Prostate gland (tissue), 2 donors: ENCODE measurements at regions not wholly inside any gene's neighbourhood (a gene's known extent, or its start where the extent isn't known, plus 50 kb on each side); places are given as distances from the start of the nearest gene placed in this dataset.

Experiments
- DNase-seq: peaks from one replicate; pipeline ENCODE4 v3.0.0-alpha.2; 2019; ENCODE audit warnings: low spot score
- H3K27ac ChIP-seq, 2 donors: fragments of 200-600 bp; sonication (generic); 2 replicates each; pipeline ENCODE4 v1.5.1; 2017 to 2019
- H3K27me3 ChIP-seq: fragments of 200-600 bp; sonication (generic); replicated peaks from 2 replicates; pipeline ENCODE4 v1.5.1; 2019; ENCODE audit not compliant: insufficient read depth
- H3K36me3 ChIP-seq, 2 donors: fragments of 200-600 bp; sonication (generic); 1 replicate in 1 of 2; 2 replicates in 1 of 2; pipeline versions ENCODE4 v1.5.1 to v1.8.1; 2017 to 2019
- H3K4me1 ChIP-seq: fragments of 200-600 bp; sonication (generic); replicated peaks from 2 replicates; pipeline ENCODE4 v1.5.1; 2019
- H3K4me3 ChIP-seq, 2 donors: fragments of 200-600 bp; sonication (generic); 2 replicates each; pipeline ENCODE4 v1.5.1; 2017 to 2019
- H3K9me3 ChIP-seq: fragments of 200-600 bp; sonication (generic); 2 replicates; pipeline ENCODE4 v1.5.1; 2017
- POLR2A ChIP-seq: fragments of 450-650 bp; IDR thresholded peaks from one replicate; pipeline ENCODE4 v1.6.1; 2016; ENCODE audit warnings: antibody characterized with exemption, mild to moderate bottlenecking
- POLR2AphosphoS5 ChIP-seq: sonication (generic); formaldehyde crosslinking; IDR thresholded peaks from one replicate; pipeline ENCODE4 v1.6.1; 2017; ENCODE audit warnings: antibody characterized with exemption
- WGBS: methylation state at CpG from one replicate; pipeline ENCODE4 v1.1.5; 2018; 5-methylcytosine and 5-hydroxymethylcytosine counted together
- intact Hi-C: fragments of 100-400 bp; cut with DNase I; formaldehyde crosslinking; loops from one replicate; pipeline ENCODE4 v1.14.2; 2022
- TF ChIP-seq, protein P1 (sequence below), 4 experiments: fragments of 200-600 bp in 2 of 4; fragments of 450-650 bp in 2 of 4; sonication (generic) in 2 of 4; IDR thresholded peaks; 1 replicate in 3 of 4; 2 replicates in 1 of 4; pipeline ENCODE4 v1.5.1; 2016 to 2019; ENCODE audit warnings: antibody characterized with exemption in 4 of 4, mild to moderate bottlenecking in 2 of 4, moderate library complexity in 2 of 4

DNA sequence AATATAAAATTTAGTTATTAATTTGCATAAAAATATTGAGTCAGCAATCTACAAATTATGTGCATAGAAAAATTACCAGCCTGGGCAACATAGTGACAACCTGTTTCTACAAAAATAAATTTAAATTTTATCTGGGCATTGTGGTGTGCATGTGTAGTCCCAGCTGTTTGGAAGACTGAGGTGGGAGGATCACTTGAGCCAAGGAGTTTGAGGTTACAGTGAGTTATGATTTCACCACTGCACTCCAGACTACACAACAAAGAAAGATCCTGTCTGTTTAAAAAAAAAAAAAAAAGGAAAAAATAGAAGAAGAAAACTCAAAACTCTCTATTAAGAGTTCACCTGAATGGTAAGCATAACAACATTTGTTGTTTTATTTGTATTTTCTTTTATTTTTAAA, 1048.4 kb upstream of the CDH2 start:
- DNase-seq, result no peak
- no peaks in the 10 kb centered on the region for H3K9me3 ChIP-seq
- no peaks in the 10 kb centered on the region for H3K4me1 ChIP-seq
- no peak overlapping the region for H3K27ac ChIP-seq
- no peaks in the 10 kb centered on the region for H3K36me3 ChIP-seq
- H3K27me3 ChIP-seq, result no peaks in the 10 kb centered on the region
- intact Hi-C loops, result no loop called here
- no peak for TF ChIP-seq POLR2A
- no peak for TF ChIP-seq POLR2AphosphoS5
- TF ChIP-seq, protein P1, sequence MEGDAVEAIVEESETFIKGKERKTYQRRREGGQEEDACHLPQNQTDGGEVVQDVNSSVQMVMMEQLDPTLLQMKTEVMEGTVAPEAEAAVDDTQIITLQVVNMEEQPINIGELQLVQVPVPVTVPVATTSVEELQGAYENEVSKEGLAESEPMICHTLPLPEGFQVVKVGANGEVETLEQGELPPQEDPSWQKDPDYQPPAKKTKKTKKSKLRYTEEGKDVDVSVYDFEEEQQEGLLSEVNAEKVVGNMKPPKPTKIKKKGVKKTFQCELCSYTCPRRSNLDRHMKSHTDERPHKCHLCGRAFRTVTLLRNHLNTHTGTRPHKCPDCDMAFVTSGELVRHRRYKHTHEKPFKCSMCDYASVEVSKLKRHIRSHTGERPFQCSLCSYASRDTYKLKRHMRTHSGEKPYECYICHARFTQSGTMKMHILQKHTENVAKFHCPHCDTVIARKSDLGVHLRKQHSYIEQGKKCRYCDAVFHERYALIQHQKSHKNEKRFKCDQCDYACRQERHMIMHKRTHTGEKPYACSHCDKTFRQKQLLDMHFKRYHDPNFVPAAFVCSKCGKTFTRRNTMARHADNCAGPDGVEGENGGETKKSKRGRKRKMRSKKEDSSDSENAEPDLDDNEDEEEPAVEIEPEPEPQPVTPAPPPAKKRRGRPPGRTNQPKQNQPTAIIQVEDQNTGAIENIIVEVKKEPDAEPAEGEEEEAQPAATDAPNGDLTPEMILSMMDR (IDR thresholded peaks at IDR 0.05), result no peak
- H3K4me3 ChIP-seq, result no peak overlapping the region

DNA sequence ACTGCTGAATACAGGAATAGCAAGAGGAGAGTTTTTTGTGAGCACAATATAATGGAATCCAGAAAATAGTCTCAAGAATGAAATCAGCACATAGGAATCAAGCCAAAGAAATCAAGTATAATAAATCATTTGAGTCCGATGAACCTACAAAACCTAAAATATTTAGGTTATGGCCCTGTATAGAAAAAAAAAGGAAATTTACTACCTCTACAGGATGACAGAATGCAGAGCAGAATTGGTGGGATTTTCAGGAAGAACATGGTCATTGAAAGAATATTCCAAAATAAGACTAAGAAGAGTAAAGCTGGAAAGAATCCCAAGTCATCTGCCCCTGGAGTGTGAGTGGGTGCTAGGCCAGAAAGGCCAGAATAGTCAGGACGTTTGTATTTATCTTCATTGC, 1041.2 kb upstream of the CDH2 start:
- H3K36me3 ChIP-seq, result no peaks in the 10 kb centered on the region
- intact Hi-C loops, result no loop called here
- no peaks in the 10 kb centered on the region for H3K9me3 ChIP-seq
- H3K27ac ChIP-seq, result no peak overlapping the region
- no peak overlapping the region for H3K4me3 ChIP-seq
- H3K27me3 ChIP-seq, result no peaks in the 10 kb centered on the region
- no peak for DNase-seq
- no peak for TF ChIP-seq POLR2AphosphoS5
- TF ChIP-seq POLR2A, result no peak
- TF ChIP-seq, protein P1 (IDR thresholded peaks at IDR 0.05), result no peak
- no peaks in the 10 kb centered on the region for H3K4me1 ChIP-seq
- WGBS, result 66% methylated on average over 2 of the region's 2 CpGs

DNA sequence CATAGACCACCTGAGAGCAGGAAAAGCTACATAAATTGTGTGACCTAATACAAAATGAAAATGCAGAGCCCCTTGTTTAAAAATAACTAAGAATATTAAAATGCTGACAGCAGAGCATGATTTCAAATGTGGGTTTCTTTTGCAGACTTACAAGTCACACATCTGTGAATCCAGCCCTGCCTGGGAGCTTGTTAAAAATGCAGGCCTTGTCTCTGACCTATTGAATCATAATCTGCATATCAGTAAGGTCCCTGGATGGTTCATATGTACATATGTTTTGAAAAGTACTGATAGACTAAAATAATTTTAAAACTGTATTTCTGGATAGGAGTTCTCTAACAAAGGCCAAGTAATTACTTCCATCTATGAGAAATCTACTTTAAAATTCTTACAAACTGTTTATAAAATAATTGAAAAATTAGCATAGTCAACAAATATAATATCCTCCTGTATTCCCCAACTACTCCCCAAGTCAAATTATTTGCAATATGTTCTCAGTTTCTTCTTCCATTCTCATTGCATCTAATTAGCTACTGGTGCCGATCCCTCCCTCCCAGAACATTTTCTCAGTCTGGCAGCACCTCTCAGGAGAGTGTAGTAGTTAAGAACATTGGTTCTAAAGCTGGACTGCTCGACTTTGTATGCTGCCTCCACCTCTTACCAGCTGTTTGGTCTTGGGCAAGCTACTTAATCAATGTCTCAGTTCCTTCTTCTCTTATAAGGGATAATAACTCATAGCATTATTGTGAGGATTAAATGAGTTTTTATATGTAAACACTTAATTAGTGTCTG, 1040.4 kb upstream of the CDH2 start:
- 67% methylated on average over 2 of the region's 2 CpGs for WGBS
- no peaks in the 10 kb centered on the region for H3K9me3 ChIP-seq
- H3K27ac ChIP-seq, result no peak overlapping the region
- intact Hi-C loops, result no loop called here
- H3K4me1 ChIP-seq, result no peaks in the 10 kb centered on the region
- no peak overlapping the region for H3K4me3 ChIP-seq
- TF ChIP-seq POLR2A, result no peak
- TF ChIP-seq, protein P1 (IDR thresholded peaks at IDR 0.05), result no peak
- no peak for TF ChIP-seq POLR2AphosphoS5
- no peak for DNase-seq
- H3K27me3 ChIP-seq, result no peaks in the 10 kb centered on the region
- no peaks in the 10 kb centered on the region for H3K36me3 ChIP-seq

DNA sequence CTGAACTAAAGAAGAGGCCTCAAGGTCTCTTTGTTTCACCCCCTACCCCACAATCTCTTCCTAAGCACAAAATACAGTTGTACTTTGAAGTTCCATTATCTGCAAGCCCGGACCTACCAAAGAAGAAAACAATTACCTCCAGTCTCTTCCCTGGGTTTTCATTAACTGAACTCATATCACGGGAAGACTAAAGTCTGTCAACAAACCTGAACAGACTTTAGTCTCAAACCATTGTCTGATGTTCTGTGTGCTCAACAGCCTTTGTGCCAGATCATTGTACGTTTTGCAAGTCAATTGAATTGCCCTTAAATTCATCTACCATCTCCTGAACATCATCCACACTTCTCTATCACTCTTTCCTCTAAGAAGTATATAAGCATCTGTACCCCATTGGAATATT, 1021.9 kb upstream of the CDH2 start:
- Histone ChIP-seq H3K4me3 (no peak overlapping the region), H3K4me1 (no peaks in the 10 kb centered on the region), H3K36me3 (no peaks in the 10 kb centered on the region), H3K27me3 (no peaks in the 10 kb centered on the region), H3K9me3 (no peaks in the 10 kb centered on the region), H3K27ac (no peak overlapping the region)
- no peak for DNase-seq
- 40% methylated on average over 3 of the region's 3 CpGs for WGBS
- intact Hi-C loops, result no loop called here
- TF ChIP-seq POLR2A (no peak), POLR2AphosphoS5 (no peak)
- TF ChIP-seq, protein P1 (IDR thresholded peaks at IDR 0.05), result no peak

DNA sequence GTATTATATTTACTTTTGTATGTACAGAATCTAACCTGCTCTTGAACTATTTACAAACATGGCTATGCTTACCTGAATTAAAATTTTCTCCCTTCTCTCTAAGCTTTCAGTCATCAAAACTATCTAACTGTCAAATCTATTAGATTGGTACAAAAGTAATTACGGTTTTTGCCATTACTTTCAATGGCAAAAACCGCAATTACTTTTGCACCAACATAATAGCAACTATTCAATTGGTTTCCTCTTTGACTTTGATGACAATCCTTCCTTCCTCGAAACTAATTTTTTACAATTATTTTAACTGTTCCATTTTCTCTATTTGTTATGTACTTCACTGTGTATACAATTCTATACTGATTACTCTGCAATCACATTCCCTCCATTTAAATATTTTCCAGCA, 1019.4 kb upstream of the CDH2 start:
- H3K27me3 ChIP-seq, result no peaks in the 10 kb centered on the region
- intact Hi-C loops, result no loop called here
- no peak overlapping the region for H3K27ac ChIP-seq
- DNase-seq, result no peak
- H3K4me3 ChIP-seq, result no peak overlapping the region
- no peaks in the 10 kb centered on the region for H3K4me1 ChIP-seq
- no peaks in the 10 kb centered on the region for H3K36me3 ChIP-seq
- TF ChIP-seq POLR2A (no peak), POLR2AphosphoS5 (no peak)
- TF ChIP-seq, protein P1 (IDR thresholded peaks at IDR 0.05), result no peak
- 93% methylated on average over 3 of the region's 3 CpGs for WGBS
- no peaks in the 10 kb centered on the region for H3K9me3 ChIP-seq
